ENCODE measurements at regions not wholly inside any gene's neighbourhood (a gene's known extent, or its start where the extent isn't known, plus 50 kb on each side); places are given as distances from the start of the nearest gene placed in this dataset.

DNA sequence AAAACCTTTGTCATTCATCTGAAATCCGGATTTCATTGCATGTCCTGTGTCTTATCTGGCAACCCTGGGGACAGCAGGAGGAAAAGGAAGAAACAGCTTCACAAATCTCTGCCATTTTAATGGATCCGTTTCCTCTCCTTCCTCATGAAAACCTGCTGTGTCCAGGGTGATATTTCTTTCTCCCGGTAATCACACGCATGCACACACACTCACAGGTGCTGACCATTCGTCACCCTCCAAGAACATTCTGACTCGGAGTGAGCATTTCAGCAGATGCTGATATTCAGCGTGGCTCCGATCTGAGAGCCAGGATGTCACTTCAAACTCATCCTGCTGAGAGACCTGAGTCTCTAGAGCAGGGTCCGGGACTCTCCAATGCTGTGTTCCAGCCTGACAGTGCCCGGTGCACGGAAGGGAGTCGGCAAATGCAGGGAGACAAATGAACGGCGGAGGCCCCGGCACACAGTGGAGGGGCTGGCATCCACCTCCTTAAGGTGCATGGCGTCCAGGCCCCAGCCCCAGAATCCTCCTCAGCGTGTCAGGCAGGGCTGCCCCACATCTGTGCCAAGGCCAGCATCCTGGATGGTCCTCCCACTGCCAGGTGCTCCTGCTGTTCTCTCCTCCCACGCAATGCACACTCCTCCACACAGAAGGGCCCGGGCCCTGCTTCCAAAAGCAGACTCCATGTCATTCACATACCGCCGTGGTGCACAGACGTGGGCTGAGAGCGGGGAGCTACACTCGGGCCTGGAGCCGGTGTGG lies 70.7 kb downstream of the RBFOX3 start:
- no peak for DNase-seq (ENCODE audit: low read depth in 2 of 2)

DNA sequence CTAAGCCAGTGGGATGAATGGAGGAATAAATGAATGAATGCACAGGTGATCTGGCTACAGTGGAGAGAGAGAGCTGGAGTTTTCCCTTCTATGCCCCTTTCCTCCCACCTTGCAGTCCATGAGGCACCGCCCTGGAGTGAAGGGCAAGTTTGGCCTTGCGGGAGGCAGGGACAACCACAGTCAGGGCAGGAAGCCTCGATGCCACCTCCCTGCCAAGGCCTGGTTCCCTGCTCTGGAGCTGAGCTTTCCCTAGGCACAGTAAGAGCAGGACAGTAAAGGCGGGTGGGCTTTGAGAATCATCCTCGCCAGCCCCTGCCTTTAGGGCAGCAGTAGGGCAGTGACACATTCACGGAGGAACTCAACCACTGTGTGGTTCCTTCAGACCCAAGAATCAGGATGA lies 72.6 kb downstream of the RBFOX3 start:
- no peak for DNase-seq (ENCODE audit: low read depth in 2 of 2)

DNA sequence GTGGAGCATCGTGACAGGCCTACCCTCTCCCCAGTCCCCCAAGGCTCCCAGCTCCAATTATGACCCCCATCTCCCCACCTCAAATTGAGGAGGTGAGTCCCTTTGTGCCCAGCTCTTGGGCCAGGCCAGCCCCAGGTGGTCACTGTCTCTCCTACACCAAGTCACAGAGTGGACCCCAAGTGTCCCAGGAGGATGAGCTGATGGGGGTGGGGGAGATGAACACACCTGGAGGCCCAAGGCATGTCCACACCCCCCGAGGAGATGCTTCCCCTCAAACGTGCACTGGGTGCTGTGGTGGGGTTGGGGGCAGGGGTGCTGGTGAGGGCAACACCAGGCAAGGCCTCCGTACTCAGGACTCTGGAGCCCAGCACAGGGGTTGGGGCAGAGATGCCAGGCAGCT lies 73.2 kb downstream of the RBFOX3 start:
- DNase-seq (ENCODE audit: low read depth in 2 of 2) = no peak

DNA sequence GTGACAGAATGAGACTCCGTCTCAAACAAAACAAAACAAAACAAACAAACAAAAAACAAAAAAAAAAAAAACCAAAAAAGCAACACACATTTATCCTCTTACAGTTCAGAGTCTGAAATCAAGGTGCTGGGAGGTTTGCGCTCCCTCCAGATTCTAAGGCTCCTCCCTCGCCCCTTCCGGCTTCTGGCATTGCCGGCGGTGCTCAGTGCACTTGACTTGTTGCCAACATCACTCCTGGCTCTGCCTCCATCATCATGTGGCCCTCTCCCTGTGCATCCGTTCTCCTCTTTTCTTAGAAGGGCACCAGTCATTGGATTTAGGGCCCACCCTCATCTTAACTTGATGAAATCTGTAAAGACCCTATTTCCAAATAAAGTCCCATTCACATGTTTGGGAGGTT lies 73.8 kb downstream of the RBFOX3 start:
- DNase-seq (ENCODE audit: low read depth in 2 of 2) = no peak

DNA sequence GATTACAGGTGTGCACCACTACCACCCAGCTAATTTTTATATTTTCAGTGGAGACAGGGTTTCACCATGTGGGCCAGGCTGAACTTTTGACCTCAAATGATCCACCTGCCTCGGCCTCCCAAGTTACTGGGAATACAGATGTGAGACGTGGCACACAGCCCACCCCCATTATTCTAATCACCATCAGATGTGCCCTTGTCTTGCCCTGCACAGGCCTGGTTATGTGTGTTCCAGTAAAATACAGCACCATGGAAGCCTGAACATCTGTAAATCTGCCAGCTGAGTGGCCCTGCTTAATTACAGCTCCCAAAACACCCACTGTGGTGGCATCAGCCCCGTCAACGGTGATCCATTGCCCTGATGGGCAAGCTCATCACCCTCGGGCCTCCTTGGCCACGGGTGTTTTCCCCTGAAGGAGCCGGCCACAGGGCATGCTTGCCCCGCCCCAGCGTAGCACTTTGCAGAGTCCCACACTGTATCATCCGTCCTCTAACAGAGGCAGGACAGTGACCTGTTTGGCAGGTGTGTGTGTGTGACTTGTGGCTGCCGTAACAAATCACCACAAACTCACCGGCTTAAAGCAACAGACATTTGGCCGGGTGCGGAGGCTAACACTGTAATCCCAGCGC lies 74.5 kb downstream of the RBFOX3 start:
- DNase-seq (ENCODE audit: low read depth in 2 of 2) = no peak

DNA sequence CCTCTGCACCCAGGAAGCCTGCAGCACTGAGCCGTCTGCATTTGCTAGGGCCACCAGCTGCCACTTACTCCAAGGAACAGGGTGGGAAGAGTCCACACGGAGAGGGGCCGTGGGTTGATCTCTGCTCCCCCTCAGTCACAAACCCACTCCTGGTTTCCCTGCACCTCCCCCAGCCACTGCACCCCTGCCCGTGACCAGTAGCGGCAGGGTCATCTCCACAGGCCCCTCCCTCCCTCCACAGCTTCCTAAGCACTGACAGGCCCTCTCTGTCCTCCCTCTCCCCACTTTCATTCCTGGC lies 75.2 kb downstream of the RBFOX3 start:
- DNase-seq (ENCODE audit: low read depth in 2 of 2) = no peak

DNA sequence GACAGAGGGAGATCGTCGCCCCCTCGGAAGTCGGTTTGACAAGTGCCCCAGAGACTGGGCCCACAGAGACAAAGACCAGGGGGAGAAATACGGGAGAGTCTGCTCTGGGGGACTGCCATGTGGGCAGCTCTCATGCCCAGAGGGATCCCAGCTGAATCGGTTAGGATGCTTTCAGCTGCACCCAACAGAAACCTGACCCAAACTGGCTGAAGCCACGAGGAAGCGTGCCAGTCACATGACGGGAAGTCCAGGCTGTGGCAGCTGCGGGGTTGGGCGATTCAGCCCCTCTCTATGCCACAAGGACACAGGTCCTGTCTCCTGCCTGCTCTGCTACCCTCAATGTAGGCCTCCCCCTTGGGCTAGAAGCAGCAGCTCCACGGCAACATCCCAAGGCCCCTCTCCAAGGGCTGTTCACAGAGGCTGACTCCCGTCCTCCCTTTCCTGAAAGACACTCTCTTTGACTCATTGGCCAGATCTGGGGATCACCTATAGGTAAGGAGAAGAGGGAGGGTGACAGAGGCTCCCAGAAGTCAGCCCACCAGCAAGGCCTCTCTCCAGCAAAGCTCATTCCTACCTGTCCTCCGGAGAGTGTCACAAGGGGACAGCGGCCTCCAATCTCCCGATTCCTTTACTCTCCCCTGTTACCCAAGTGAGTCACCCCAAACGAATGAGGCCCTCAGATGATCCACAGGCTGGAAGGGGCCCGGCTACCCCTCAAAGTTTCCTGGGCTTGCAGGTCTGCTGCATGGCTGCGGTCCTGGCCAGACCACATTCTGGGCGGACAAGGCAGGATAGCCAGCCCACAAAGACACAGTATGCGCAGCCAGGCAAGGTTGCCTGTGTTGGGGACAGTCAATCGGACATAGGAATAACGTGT lies 75.8 kb downstream of the RBFOX3 start:
- DNase-seq (ENCODE audit: low read depth in 2 of 2) = no peak

DNA sequence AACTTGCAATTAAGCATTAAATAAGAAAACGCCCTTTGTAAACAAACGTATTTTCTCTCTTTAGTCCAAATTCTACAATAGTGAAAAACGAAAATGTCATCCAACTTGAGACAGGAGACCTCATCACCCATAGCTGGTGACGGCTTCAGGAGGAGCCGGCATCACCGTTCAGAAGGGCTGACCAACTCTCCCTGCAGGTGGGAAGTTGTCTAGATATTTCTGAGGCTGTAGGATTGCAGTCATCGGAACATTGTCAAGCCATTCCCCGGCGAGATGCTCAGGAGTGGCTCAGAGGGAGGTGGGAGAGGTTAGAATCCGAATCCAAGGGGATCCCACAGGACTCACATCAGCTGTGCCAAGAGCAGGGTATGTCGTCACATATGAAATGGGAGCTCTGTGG lies 76.7 kb downstream of the RBFOX3 start:
- no peak for DNase-seq (ENCODE audit: low read depth in 2 of 2)

DNA sequence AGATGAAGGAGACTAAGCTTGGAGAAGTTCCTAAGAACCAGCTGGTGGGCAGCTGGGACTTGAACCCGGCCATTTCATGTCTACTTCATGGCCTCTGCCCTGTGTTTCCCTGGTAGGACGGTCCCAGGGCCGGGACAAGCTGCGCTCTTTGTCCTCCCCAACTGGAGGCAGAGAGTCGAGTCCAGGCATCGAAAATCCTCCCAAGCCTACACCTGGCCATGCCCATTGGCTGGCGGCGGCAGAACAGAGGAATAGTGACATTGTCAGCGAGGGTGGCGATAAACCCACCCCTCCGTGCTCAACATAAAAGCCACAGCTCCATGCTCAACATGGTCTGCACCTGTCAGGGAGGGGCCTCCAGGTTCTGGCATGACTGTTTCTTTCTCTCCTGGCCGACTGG lies 77.7 kb downstream of the RBFOX3 start:
- DNase-seq (ENCODE audit: low read depth in 2 of 2) = no peak

DNA sequence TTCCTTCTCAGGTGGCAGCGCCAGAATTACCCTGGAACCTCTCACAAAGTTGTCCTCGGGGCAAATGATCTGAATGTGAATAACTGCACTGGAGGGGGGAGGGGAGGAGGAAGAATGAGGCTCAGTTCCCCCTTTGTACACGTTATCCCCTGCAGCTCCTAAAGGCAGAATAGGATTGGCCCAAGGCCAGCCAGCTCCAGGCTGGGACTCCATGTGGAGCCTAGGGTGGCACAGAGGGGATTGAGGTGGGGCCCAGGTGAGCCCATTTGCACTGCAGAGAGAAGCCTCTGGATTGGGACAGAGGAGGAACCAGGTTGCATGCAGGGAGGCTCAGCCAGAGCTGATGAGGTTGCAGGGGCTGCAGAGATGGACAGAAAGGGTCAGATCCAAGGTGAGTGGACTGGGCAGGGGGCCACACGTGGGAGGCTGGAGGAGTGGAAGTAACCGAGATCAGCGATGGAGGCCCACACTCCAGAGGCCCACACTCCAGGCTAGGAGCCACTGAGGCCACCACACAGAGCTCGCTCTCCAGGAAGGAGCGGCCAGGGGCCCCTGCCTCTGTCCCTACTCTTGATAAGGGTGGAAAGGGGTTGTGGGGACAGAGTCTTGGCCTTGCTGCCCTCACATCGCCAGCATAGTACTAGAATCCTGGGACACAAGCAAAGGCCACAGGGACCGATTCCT lies 78.6 kb downstream of the RBFOX3 start:
- DNase-seq (ENCODE audit: low read depth in 2 of 2) = no peak

DNA sequence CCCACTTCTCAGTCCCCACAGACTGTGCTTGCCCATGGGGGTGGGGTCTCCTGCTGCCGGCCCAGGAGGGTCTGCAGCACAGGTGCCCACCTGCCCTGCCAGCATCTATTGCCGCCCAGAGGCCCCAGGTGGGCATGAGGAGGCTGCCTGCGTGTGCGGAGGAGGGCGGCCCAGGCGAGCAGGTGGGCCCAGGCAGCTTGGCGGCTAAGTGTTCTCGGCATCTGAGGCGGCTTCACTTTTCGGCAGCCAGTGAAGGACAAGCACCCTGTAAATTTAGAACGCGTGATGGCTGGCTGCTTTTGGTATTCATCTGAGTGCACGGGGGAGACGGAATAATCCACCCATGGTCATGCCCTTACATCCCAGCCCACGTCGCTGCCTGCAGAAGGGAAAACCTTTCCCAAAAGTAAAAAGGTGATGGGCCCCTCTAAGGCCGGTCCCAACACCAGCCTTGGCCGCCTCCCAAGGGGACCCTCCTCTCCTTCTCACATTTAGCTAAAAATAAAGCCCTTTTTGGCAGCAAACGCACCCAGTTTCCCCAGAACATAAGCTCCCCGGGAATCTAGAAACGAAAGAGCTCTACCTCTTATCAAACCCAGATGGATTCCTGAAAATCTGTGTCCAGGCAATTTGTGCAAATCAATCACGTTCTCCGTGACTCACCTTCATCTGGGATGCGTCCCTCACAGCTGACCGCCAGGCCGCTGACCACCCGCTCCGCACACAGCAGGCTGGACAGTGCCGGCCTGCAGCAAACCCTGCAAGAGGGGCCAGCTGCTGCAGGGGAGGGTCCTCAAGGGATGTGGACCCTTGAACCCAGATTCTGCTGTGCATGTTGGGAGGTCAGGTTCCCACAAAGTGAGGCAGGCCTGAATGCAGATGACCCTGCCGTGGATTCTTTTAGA lies 79.4 kb downstream of the RBFOX3 start:
- no peak for DNase-seq (ENCODE audit: low read depth in 2 of 2)

DNA sequence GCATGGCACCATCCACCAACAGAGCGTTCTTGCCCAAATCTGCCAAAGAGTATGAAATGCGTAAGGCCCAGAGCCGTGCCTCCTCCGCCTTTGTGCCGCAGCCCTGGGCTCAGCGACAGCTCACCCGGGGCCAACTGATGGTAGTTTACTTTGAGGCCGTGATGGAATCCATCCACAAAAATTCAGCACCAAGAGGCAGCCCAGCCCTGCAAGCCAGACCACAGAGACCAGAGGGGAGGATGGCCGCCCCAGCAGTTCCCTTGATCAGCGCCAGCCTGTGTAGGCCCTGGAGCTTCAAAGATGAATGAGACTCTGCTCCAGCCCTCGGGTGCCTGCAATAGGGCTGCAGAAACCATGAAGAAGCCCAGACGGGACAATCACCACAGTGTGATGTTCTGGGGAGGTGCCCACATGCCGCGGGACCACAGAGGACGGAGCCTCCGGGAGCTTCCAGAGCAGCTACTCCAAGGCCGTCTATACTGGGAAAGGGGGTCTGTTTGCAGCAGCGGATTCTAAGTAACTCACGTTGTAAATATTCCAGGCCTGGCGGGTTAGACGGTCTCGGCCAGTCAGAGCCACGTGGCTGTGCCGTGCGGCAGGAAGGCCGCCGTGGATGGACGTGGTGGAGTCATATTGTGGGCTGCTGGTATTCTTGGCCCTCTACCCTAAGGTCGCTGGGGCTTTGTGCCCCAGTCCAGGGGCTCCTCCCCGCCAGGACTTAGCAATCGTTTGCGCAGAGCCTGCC lies 80.3 kb downstream of the RBFOX3 start:
- DNase-seq (ENCODE audit: low read depth in 2 of 2) = no peak

DNA sequence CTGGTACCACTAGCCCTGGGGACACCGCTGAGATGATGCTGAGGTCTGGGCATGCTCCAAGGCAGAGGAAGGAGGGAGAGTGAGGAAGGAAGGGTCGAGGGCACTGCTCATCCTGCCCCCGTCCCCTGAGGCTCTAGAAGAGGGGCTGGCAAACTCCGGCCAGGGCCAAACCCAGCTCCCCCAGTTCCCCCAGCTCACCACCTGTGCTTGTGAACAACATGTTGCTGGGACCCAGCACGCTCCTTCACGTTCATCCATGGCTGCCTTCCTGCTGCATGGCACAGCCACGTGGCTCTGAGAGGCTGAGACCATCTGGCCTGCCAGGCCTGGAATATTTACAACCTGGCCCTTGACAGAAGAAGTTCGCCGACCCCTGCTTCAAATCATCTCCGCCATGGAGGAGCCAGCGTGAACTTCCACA lies 81.2 kb downstream of the RBFOX3 start:
- DNase-seq (ENCODE audit: low read depth in 2 of 2) = no peak

DNA sequence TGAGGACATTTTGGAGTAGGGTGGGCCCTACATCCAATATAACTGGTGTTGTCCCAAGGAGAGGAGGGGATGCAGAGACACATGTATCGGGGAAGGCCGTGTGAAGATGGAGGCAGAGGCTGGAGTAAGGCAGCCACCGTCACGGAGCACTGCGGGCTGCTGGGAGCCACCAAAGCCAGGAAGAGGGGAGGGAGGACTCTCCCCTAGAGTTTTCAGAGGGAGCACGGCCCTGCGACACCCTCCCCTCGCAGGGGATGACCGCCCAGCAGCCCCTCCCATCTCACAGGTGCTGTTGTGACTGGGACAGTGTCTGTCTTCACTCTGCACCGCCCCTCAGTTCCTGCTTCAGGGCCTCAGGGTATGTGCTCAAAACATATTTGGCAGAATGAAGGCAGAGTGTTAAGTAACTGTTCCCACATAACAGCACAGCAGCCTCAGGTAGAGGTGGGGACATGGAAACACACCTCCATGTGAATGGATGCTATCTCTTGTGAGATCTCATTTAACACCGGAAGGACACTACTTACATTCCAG lies 82.2 kb downstream of the RBFOX3 start:
- DNase-seq (ENCODE audit: low read depth in 2 of 2) = no peak

DNA sequence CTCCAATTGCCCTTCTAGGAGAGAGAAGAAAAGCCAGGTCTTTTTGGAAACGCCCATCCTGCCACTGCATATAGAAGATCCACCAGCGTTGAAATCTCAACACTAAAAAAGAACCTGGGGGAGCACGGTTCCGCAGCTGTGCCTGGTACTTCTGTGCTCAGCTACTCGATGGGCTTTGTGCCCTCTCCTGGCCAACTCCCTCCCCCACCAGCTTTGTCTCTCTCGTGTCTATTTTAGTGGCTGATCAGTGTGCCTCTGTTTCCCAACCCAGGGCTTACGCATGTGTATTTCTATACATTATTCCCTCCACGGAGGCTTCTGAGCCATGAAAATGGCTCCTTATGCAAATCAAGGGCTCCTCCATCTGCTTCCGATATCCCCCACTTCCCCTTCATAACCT lies 83.5 kb downstream of the RBFOX3 start:
- no peak for DNase-seq (ENCODE audit: low read depth in 2 of 2)

DNA sequence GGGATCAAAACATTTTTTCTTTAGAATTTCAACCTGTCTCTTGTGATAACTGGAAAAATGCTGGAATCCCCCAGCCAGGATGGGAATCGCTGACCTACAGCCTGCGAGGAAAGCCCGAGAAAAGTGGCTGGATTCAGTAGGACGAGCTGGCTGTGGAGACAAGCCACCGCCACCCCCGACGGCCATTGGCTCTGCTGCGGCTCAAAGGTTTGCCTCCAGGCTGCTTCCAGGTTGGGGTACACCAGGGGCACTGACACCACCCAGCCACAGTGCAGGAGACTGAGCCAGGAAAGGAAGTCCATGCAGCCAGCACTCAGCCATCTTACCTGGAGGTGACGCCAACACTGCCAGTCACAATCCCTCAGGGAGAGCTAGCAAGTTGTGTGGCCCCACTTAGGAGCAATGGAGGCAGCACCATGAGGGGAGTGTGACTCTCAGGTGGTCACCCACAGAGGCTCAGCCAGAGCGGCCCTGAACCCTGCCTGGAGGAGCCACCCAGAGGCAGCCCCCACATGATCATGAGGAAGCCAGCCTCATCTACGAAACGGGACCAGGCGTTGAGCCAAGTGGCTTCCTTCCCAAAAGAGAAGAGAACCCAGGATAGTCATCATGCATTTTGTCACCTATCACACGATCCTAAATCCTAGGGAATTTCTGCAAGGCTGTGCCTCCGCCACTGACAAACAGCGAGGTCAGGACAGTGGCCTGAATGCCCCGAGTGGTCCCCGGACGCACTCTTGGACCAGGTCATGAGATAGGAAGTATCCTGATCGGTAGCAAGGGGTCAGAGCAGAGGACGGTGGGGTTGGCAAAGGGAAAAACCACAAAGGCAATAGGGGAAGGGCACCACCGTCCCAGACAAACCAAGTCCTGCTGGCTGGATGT lies 84.8 kb downstream of the RBFOX3 start:
- DNase-seq (ENCODE audit: low read depth in 2 of 2) = no peak

DNA sequence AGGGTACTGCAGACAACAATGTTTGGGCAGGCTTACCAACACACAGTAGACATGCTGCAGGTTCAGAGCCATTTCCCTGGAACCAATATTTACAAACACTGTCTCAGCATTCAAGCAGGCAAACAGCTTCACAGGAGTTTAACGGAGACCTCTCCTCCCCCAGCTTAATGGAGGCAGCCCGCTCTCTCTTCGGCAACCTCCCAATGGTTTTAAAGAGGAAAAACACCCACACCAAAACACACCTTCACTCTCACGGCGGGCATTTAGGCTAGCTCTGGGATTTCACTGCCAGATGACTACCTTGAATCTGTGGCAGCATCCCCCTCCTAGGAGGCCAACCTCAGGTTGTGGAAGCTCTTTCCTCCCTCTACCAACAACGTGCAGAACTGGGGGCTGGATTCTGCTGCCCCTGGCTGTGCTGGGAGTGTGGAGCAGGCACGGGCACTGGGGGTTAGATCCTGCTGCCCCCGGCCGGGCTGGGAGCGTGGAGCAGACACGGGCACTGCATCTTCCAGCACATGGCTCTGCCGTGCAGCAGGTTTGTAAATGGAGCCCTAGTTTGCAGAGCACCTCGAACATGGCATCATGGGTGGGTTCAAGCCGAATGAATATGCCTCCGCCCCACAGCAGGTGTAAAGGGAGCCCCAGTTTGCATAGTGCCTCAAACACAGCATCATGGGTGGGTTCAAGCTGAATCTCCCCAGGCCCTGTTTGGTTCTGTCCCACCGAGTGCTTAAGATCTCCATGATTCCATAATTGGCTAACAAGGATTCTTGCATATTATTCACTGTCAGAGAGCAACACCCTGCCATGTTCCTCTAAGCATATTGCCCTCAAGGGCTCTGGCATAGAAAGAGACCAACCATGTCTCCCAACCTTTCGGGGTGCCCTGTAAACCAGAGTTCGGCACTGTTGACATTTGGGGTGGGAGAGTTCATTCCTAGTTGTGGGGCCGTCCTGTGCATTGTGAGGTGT lies 86.4 kb downstream of the RBFOX3 start:
- DNase-seq (ENCODE audit: low read depth in 2 of 2) = no peak

DNA sequence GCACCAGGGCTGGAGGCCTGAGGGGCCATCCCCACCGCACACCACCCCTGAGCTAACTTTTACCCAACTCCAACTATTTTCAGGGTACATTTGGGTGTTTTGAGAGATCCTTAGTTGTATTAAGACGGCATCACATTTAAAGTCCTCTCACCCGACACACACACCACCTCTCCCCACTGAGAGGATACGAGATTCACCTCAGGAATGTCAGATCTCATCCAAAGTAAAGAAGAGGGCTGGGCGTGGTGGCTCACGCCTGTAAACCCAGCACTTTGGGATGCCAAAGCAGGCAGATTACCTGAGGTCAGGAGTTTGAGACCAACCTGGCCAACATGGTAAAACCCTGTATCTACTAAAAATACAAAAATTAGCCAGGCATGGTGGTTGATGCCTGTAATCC lies 88.4 kb downstream of the RBFOX3 start:
- no peak for DNase-seq (ENCODE audit: low read depth in 2 of 2)

Measured in stimulated activated CD8-positive, alpha-beta memory T cell treated with anti-CD3 and anti-CD28 coated beads, Interleukin-2, amount 100 ng/mL, for 1 hour (primary cell).